ENCODE measurements at regions not wholly inside any gene's neighbourhood (a gene's known extent, or its start where the extent isn't known, plus 50 kb on each side); places are given as distances from the start of the nearest gene placed in this dataset.
A peak's percentile ranks its signal among the peaks of the same experiment; 100 is the strongest.

DNA sequence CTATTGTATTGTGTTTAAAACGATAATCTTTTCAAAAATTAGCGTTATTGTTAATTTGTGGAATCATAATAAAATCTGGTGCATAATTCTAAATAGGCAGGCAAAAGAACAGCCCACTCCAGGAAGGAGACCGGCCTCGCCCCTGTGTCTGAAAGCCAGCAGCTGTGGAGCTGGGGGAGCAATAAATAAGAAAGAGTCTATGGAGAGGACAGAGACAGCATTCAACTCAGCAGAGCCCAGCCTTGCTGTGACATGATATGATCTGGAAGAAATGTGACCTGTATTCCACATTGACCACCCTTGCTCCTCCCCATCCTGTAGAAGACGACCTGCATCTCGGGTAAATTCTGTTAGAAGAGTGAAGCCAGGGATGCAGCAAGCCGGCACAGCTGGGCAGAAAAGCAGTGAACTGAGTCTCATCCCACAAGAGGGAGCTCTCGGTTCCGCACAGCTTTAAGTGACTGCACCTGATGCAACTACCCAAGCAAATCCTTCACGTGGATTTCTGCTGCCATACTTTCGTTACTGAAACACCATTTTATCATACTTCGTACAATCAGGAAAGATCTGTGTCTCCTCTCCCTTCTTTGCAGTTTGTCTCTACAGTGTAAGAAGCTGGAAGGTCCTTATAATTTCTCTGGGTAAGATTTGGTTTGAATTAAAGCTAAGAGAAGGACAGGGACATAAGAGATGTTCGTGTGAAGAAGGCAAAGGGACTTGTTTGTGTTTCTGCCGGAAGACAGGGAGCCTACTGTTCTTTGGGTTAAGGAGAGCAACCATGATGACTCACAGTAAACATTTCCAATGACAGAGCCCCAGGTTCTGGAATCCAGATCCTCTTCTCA is 427.1 kb downstream of the GPAM start:
- intact Hi-C loops (cut with DNase I) = no loop called here
- ATAC-seq = peak; percentile 61

DNA sequence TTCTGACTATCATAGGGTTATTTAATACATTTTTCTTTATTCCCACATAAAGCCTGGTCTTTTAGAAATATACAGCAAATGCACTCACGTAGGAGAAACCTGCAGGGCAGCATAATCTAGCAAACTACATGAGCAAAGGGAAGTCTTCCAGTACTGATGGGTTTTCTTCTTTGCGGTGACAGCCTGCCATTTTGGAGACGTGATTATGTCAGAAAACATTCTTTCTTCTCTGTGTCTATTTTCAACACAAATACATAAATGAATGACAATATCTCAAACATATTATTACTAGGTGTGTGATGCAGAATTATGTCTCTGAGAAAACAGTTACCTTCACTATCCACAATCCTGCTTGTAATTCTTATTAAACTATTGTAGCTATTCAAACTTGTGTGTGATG is 425.0 kb downstream of the GPAM start:
- Histone ChIP-seq H3K4me1 (no peaks in the 10 kb centered on the region), H3K9me3 (no peaks in the 10 kb centered on the region), H3K27ac (no peak overlapping the region), H3K27me3 (no peaks in the 10 kb centered on the region), H3K4me3 (no peak overlapping the region), H3K36me3 (no peaks in the 10 kb centered on the region)
- no peak for ATAC-seq
- DNase-seq = no peak
- intact Hi-C loops (cut with DNase I) = no loop called here
- TF ChIP-seq, protein P1, sequence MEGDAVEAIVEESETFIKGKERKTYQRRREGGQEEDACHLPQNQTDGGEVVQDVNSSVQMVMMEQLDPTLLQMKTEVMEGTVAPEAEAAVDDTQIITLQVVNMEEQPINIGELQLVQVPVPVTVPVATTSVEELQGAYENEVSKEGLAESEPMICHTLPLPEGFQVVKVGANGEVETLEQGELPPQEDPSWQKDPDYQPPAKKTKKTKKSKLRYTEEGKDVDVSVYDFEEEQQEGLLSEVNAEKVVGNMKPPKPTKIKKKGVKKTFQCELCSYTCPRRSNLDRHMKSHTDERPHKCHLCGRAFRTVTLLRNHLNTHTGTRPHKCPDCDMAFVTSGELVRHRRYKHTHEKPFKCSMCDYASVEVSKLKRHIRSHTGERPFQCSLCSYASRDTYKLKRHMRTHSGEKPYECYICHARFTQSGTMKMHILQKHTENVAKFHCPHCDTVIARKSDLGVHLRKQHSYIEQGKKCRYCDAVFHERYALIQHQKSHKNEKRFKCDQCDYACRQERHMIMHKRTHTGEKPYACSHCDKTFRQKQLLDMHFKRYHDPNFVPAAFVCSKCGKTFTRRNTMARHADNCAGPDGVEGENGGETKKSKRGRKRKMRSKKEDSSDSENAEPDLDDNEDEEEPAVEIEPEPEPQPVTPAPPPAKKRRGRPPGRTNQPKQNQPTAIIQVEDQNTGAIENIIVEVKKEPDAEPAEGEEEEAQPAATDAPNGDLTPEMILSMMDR (IDR thresholded peaks at IDR 0.05) = no peak

More for the DNA sequence above, 427.1 kb downstream of the GPAM start:
- no peaks in the 10 kb centered on the region for H3K4me1 ChIP-seq
- H3K27me3 ChIP-seq = no peaks in the 10 kb centered on the region
- H3K36me3 ChIP-seq = no peaks in the 10 kb centered on the region
- TF ChIP-seq, protein P1 (IDR thresholded peaks at IDR 0.05) = no peak
- no peak overlapping the region for H3K4me3 ChIP-seq
- peak in 3 of 4 donors; percentile 9 to 31 (median 17) for DNase-seq
- H3K27ac ChIP-seq = no peak overlapping the region
- no peaks in the 10 kb centered on the region for H3K9me3 ChIP-seq

GRCh38 chr10:111762114-111762513 is 421.5 kb downstream of the GPAM start:
- H3K27me3 ChIP-seq = no peaks in the 10 kb centered on the region
- ATAC-seq = no peak
- H3K36me3 ChIP-seq = no peaks in the 10 kb centered on the region
- no peak for DNase-seq
- no peaks in the 10 kb centered on the region for H3K9me3 ChIP-seq
- H3K27ac ChIP-seq = no peak overlapping the region
- TF ChIP-seq, protein P1 (IDR thresholded peaks at IDR 0.05) = no peak
- intact Hi-C loops (cut with DNase I) = no loop called here
- no peaks in the 10 kb centered on the region for H3K4me1 ChIP-seq
- H3K4me3 ChIP-seq = no peak overlapping the region

DNA sequence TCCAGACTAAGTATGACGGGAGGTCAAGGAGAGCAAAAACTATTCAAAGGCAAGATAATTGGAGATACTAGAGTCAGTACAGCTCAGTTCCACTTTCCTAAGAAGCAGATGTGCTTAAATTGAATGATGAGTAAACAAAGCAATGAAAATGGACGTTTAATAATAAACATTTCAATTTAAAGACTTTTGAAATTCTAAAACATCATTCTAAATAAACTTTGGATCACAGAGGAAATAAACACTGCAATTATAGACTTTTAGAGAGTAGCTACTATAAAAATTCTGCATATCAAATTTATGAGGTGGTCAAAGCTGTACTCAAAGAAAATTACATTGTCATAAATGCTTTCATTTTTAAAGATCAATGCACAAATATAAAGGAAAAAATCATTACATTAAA is 418.3 kb downstream of the GPAM start:
- TF ChIP-seq, protein P1 (IDR thresholded peaks at IDR 0.05) = no peak
- Histone ChIP-seq H3K27me3 (no peaks in the 10 kb centered on the region), H3K4me1 (no peaks in the 10 kb centered on the region), H3K27ac (no peak overlapping the region), H3K36me3 (no peaks in the 10 kb centered on the region), H3K4me3 (no peak overlapping the region), H3K9me3 (peaks cover 0 to 6% of the 10 kb centered on the region in 2 donors)
- DNase-seq (no peak), ATAC-seq (no peak)
- intact Hi-C loops (cut with DNase I) = no loop called here

DNA sequence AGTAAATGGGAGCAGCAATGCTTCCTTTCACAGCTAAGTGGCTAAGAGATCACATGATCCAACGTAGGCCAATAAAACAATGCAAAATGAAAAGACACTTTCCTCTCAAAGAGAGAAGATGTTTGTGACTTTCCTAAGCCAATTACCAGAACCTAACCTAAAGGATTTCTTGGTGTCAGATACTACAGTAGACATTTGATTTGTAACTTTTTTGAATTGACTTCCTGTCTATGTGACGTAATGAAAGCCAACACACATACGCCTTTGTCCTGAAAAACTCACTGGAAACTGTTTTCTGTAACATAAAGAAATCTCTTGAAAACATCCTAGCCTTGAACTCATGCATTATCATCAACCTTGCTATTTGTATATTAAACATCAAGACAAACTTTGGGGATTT is 417.1 kb downstream of the GPAM start:
- peaks cover 0 to 6% of the 10 kb centered on the region in 2 donors for H3K9me3 ChIP-seq
- H3K4me3 ChIP-seq = no peak overlapping the region
- no peak overlapping the region for H3K27ac ChIP-seq
- H3K27me3 ChIP-seq = no peaks in the 10 kb centered on the region
- ATAC-seq (no peak), DNase-seq (no peak)
- intact Hi-C loops (cut with DNase I) = no loop called here
- TF ChIP-seq, protein P1 (IDR thresholded peaks at IDR 0.05) = no peak
- H3K36me3 ChIP-seq = no peaks in the 10 kb centered on the region
- H3K4me1 ChIP-seq = no peaks in the 10 kb centered on the region
